ENCODE measurements at regions not wholly inside any gene's neighbourhood (a gene's known extent, or its start where the extent isn't known, plus 50 kb on each side); places are given as distances from the start of the nearest gene placed in this dataset.
"Not testable (repeated sequence)": the region's sequence is repeated elsewhere in the genome, so short reads cannot be mapped to it uniquely, and the experiment has no call there.

GRCh38 chr18:76307293-76307690, 187.8 kb downstream of the ZNF516 start:
- Histone ChIP-seq H3K27me3 (ENCODE audit: control insufficient read depth, insufficient read depth, low read length) (no peaks in the 10 kb centered on the region), H3K4me1 (ENCODE audit: control insufficient read depth, insufficient read depth, low read length) (no peaks in the 10 kb centered on the region), H3K27ac (ENCODE audit: low read length) (no peak overlapping the region), H3K36me3 (ENCODE audit: control insufficient read depth, insufficient read depth, low read length) (no peaks in the 10 kb centered on the region), H3K9me3 (ENCODE audit: control insufficient read depth, low read depth, low read length) (peaks cover 4% of the 10 kb centered on the region), H3K4me3 (ENCODE audit: low read length) (no peak overlapping the region)
- no CpG with 5 or more reads among the region's 2 CpGs for WGBS (ENCODE audit: insufficient coverage, low lambda C conversion rate)
- DNase-seq = no peak

- DNase-seq = no peak
- Histone ChIP-seq H3K36me3 (ENCODE audit: control insufficient read depth, insufficient read depth, low read length) (no peaks in the 10 kb centered on the region), H3K4me3 (ENCODE audit: low read length) (no peak overlapping the region), H3K27me3 (ENCODE audit: control insufficient read depth, insufficient read depth, low read length) (no peaks in the 10 kb centered on the region), H3K27ac (ENCODE audit: low read length) (no peak overlapping the region), H3K4me1 (ENCODE audit: control insufficient read depth, insufficient read depth, low read length) (no peaks in the 10 kb centered on the region), H3K9me3 (ENCODE audit: control insufficient read depth, low read depth, low read length) (peaks cover 4% of the 10 kb centered on the region)
- no CpG with 5 or more reads among the region's 9 CpGs for WGBS (ENCODE audit: insufficient coverage, low lambda C conversion rate)
Observed at GRCh38 chr18:76306685-76307292, 188.3 kb downstream of the ZNF516 start.

- Histone ChIP-seq H3K27me3 (ENCODE audit: control insufficient read depth, insufficient read depth, low read length) (no peaks in the 10 kb centered on the region), H3K27ac (ENCODE audit: low read length) (no peak overlapping the region), H3K4me1 (ENCODE audit: control insufficient read depth, insufficient read depth, low read length) (no peaks in the 10 kb centered on the region), H3K4me3 (ENCODE audit: low read length) (no peak overlapping the region), H3K36me3 (ENCODE audit: control insufficient read depth, insufficient read depth, low read length) (no peaks in the 10 kb centered on the region), H3K9me3 (ENCODE audit: control insufficient read depth, low read depth, low read length) (no peaks in the 10 kb centered on the region)
- no peak for DNase-seq
- WGBS (ENCODE audit: insufficient coverage, low lambda C conversion rate) = no CpG with 5 or more reads among the region's 3 CpGs
Observed at GRCh38 chr18:76285866-76286265, 209.2 kb downstream of the ZNF516 start.

GRCh38 chr18:76281565-76281964, 213.5 kb downstream of the ZNF516 start:
- WGBS (ENCODE audit: insufficient coverage, low lambda C conversion rate) = no CpG with 5 or more reads among the region's 5 CpGs
- Histone ChIP-seq H3K27me3 (ENCODE audit: control insufficient read depth, insufficient read depth, low read length) (no peaks in the 10 kb centered on the region), H3K36me3 (ENCODE audit: control insufficient read depth, insufficient read depth, low read length) (no peaks in the 10 kb centered on the region), H3K9me3 (ENCODE audit: control insufficient read depth, low read depth, low read length) (no peaks in the 10 kb centered on the region), H3K27ac (ENCODE audit: low read length) (no peak overlapping the region), H3K4me1 (ENCODE audit: control insufficient read depth, insufficient read depth, low read length) (no peaks in the 10 kb centered on the region), H3K4me3 (ENCODE audit: low read length) (no peak overlapping the region)
- no peak for DNase-seq

GRCh38 chr18:76277801-76278200, 217.2 kb downstream of the ZNF516 start:
- Histone ChIP-seq H3K4me3 (ENCODE audit: low read length) (no peak overlapping the region), H3K27ac (ENCODE audit: low read length) (no peak overlapping the region), H3K9me3 (ENCODE audit: control insufficient read depth, low read depth, low read length) (no peaks in the 10 kb centered on the region), H3K4me1 (ENCODE audit: control insufficient read depth, insufficient read depth, low read length) (no peaks in the 10 kb centered on the region), H3K27me3 (ENCODE audit: control insufficient read depth, insufficient read depth, low read length) (peaks cover 8% of the 10 kb centered on the region), H3K36me3 (ENCODE audit: control insufficient read depth, insufficient read depth, low read length) (no peaks in the 10 kb centered on the region)
- no CpG with 5 or more reads among the region's 4 CpGs for WGBS (ENCODE audit: insufficient coverage, low lambda C conversion rate)
- no peak for DNase-seq

GRCh38 chr18:76275727-76276313, 219.2 kb downstream of the ZNF516 start:
- DNase-seq = no peak
- no peaks in the 10 kb centered on the region for H3K4me1 ChIP-seq (ENCODE audit: control insufficient read depth, insufficient read depth, low read length)
- H3K4me3 ChIP-seq (ENCODE audit: low read length) = no peak overlapping the region
- whole genome bisulfite sequencing (ENCODE audit: insufficient coverage, low lambda C conversion rate) = no CpG with 5 or more reads among the region's 7 CpGs
- H3K36me3 ChIP-seq (ENCODE audit: control insufficient read depth, insufficient read depth, low read length) = no peaks in the 10 kb centered on the region
- peaks cover 8% of the 10 kb centered on the region for H3K27me3 ChIP-seq (ENCODE audit: control insufficient read depth, insufficient read depth, low read length)
- no peak overlapping the region for H3K27ac ChIP-seq (ENCODE audit: low read length)
- H3K9me3 ChIP-seq (ENCODE audit: control insufficient read depth, low read depth, low read length) = no peaks in the 10 kb centered on the region

GRCh38 chr18:76274468-76275289, 220.4 kb downstream of the ZNF516 start:
- Histone ChIP-seq H3K4me1 (ENCODE audit: control insufficient read depth, insufficient read depth, low read length) (no peaks in the 10 kb centered on the region), H3K27ac (ENCODE audit: low read length) (no peak overlapping the region)
- DNase-seq = peak in 1 of 2 donors; percentile 23

GRCh38 chr18:76273956-76274355, 221.1 kb downstream of the ZNF516 start:
- no peak overlapping the region for H3K27ac ChIP-seq (ENCODE audit: low read length)
- no peak overlapping the region for H3K4me3 ChIP-seq (ENCODE audit: low read length)
- H3K27me3 ChIP-seq (ENCODE audit: control insufficient read depth, insufficient read depth, low read length) = peaks cover 8% of the 10 kb centered on the region
- DNase-seq = no peak
- WGBS (ENCODE audit: insufficient coverage, low lambda C conversion rate) = no CpG with 5 or more reads among the region's 6 CpGs
- H3K4me1 ChIP-seq (ENCODE audit: control insufficient read depth, insufficient read depth, low read length) = no peaks in the 10 kb centered on the region
- H3K9me3 ChIP-seq (ENCODE audit: control insufficient read depth, low read depth, low read length) = no peaks in the 10 kb centered on the region
- no peaks in the 10 kb centered on the region for H3K36me3 ChIP-seq (ENCODE audit: control insufficient read depth, insufficient read depth, low read length)

More at GRCh38 chr18:76274468-76275289, 220.4 kb downstream of the ZNF516 start:
- Histone ChIP-seq H3K36me3 (ENCODE audit: control insufficient read depth, insufficient read depth, low read length) (no peaks in the 10 kb centered on the region), H3K27me3 (ENCODE audit: control insufficient read depth, insufficient read depth, low read length) (peaks cover 8% of the 10 kb centered on the region), H3K9me3 (ENCODE audit: control insufficient read depth, low read depth, low read length) (no peaks in the 10 kb centered on the region), H3K4me3 (ENCODE audit: low read length) (no peak overlapping the region)
- WGBS (ENCODE audit: insufficient coverage, low lambda C conversion rate) = no CpG with 5 or more reads among the region's 19 CpGs

- Histone ChIP-seq H3K27me3 (ENCODE audit: control insufficient read depth, insufficient read depth, low read length) (peaks cover 8% of the 10 kb centered on the region), H3K9me3 (ENCODE audit: control insufficient read depth, low read depth, low read length) (no peaks in the 10 kb centered on the region), H3K36me3 (ENCODE audit: control insufficient read depth, insufficient read depth, low read length) (no peaks in the 10 kb centered on the region), H3K27ac (ENCODE audit: low read length) (no peak overlapping the region), H3K4me1 (ENCODE audit: control insufficient read depth, insufficient read depth, low read length) (no peaks in the 10 kb centered on the region), H3K4me3 (ENCODE audit: low read length) (no peak overlapping the region)
- WGBS (ENCODE audit: insufficient coverage, low lambda C conversion rate) = no CpG with 5 or more reads among the region's 23 CpGs
- DNase-seq = no peak
Observed at GRCh38 chr18:76273036-76273545, 222.0 kb downstream of the ZNF516 start.

- not testable (repeated sequence) for H3K36me3 ChIP-seq (ENCODE audit: control insufficient read depth, insufficient read depth, low read length); DNase-seq; H3K9me3 ChIP-seq (ENCODE audit: control insufficient read depth, low read depth, low read length); H3K27ac ChIP-seq (ENCODE audit: low read length); H3K4me3 ChIP-seq (ENCODE audit: low read length); H3K27me3 ChIP-seq (ENCODE audit: control insufficient read depth, insufficient read depth, low read length)
- peaks cover 21% of the 10 kb centered on the region for H3K4me1 ChIP-seq (ENCODE audit: control insufficient read depth, insufficient read depth, low read length)
- no CpG with 5 or more reads among the region's 6 CpGs for WGBS (ENCODE audit: insufficient coverage, low lambda C conversion rate)
Observed at GRCh38 chr18:76267423-76267822, 227.6 kb downstream of the ZNF516 start.
